HG03280 (cell line): ENCODE measurements at regions not wholly inside any gene's neighbourhood (a gene's known extent, or its start where the extent isn't known, plus 50 kb on each side); places are given as distances from the start of the nearest gene placed in this dataset.

ENCODE experiments used
- ATAC-seq: cut with Tn5 transposase; IDR thresholded peaks from one replicate; pipeline ENCODE4 v1.9.1; 2021; ENCODE audit warnings: mild to moderate bottlenecking, moderate library complexity; ENCODE audit not compliant: unreplicated experiment

DNA sequence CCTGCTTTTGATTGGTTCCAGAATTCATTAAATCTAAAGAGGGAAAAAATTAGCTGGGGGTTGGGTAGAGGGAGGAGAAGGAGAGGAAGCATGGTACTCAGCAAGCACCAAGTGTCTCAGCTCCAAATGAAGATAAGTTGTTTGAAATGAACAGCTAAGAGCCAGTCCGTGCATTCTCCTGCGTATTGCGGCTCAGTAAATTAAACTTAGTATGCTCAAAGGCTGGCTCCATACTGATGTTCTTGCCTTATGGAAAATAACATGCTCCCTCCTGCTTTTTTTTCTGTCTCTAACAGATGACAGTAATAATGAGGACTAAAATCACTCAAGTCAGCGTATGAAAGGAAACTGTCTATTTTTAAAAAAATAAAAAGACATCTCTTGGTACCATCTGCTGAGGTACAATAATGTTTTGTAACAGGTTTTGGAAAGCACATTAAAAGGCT lies 161.0 kb downstream of the SPATA31D1 start:
- ATAC-seq = no peak

DNA sequence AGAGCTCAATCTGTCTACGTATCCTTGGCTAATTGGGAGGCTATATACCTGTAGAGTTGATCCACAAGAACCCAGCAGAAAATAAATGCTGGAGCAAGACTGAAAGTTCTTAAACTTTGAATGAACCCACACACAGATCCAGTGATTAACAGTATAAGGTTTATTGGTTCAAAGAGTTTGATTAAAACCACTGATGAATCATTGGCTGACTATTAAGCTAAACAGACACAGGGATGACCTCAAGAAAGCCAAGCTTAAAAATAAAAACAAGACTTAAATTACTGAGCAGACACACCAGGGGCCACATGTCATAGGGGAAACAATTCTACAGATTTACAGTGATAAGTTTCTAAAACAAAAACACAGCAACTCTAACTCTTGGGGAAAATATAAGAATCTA lies 163.6 kb downstream of the SPATA31D1 start:
- no peak for ATAC-seq

DNA sequence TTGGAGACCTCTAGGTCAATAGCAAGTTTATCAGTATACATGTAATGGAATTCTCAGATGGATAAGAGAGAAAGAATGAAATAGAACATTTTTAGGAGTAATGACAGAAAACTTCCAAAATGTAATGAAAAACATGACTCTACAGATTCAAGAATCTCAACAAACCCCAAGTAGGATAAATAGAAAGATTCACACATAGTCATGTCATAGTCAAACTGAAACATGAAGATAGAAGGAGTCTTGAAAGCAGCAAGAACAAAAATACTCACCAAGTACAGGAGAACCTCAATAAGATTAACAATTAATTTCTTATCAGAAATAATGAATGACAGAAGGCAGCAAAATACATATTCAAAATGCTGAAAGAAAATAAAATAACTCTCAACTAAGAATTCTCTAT lies 164.5 kb downstream of the SPATA31D1 start:
- ATAC-seq = no peak

DNA sequence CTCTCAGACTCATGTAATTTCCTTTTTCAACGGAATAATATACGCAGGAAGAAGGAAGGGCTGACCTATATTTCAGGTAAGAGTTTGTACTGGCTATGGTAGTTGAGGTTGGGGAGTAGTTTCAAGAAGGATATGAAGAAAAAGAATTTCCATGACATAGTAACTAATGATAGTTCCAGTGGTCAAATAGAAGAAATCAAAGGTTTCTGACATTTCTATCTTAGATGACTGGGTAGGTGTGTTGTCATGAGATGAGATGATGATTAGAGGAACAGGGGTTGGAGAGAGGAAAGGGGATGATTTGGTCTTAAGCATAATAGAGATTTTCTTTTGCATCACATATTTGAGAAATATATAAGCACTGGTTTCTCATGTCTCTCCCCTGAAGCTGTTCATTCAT lies 166.0 kb downstream of the SPATA31D1 start:
- ATAC-seq = no peak

DNA sequence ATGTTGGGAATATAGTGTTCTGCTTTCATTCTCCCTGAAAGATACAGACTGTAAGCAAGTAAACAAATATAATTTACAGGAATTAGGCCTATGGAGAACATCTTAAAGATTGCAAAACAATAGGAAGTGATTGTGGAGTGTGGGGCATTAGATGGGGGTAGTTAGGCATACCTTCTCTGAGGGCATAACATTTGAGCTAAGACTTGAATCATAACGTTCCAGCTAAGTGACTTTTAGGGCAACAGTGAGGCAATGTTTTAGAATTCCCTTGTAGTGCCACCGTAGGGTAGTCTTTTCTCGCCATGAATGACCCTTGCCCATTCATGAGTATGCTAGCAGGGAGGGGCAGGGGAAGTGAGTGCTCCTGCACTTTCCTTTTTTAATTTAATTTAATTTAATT lies 173.3 kb downstream of the SPATA31D1 start:
- ATAC-seq = no peak

DNA sequence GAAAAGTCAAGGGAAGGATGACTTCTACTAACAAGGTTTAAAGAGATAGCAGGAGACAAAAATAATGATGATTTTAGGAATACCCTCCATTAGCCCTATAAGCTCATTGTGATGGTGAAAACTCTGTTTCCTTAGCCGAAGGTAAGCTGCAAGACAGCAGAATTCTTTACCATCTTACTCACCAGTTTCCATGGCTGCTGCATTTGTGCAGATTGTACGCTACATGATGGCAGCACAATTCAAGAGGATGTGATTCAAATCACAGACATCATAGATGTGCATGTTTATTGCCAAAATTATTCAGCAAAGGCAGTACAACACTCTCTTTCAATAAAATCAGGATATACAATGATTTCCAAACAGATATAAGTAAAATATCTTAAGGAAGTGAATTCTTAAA lies 175.6 kb downstream of the SPATA31D1 start:
- no peak for ATAC-seq

DNA sequence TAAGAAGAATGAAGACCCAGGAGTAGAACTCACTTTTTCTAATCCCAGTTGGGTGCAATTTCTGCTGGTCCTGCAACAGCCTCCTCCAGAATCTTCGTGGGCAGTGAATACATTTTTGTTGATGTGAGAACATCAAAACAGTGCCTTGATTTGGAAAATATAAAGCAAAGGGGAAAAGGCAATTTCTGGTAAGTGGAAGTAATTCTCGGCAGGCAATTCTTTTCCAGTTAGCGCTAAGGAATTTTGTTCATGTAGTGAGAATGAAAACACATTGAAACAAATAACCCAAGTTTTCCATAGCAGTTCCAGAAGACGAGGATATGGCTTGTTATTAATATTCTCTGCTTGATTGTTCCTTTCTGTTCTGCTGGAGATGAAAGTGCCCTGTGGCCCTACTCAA lies 178.7 kb downstream of the SPATA31D1 start:
- ATAC-seq = no peak

DNA sequence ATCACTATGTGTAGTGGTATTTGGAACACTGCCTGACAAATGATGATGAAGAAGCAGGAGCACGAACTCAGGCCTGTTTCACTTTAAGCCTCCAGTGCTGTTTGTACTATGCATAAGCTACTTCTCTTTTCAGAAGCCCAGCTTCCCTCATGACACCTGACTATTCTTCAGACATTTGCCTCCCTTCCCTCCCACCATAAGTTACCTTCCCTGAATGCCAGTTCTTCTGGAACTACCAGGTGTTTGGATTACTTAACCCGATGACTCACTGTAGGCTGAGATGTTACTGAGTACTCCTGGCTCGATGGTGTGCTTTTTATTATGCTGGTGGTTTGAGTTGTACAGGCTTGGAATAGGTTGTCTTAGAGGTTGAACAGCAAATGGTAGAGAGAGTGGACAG lies 180.0 kb downstream of the SPATA31D1 start:
- ATAC-seq = no peak

DNA sequence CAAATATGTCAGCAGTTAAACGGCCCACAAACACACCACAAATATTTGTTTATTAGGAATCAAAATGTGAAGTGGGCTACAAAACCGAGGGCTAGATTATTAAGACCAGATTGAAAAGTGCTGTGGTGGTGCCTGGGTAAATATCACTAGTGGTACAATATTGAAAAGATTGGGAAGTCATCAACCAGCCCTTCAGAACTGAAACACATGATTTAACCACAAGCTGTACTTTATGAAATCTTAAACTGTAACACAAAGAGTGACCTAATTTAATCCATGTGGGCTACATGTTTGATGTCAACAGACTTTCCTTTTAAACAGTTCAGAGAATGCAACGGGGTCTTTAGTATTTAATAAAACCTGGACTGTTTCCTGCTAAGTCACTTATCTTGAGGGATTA lies 182.3 kb downstream of the SPATA31D1 start:
- no peak for ATAC-seq

DNA sequence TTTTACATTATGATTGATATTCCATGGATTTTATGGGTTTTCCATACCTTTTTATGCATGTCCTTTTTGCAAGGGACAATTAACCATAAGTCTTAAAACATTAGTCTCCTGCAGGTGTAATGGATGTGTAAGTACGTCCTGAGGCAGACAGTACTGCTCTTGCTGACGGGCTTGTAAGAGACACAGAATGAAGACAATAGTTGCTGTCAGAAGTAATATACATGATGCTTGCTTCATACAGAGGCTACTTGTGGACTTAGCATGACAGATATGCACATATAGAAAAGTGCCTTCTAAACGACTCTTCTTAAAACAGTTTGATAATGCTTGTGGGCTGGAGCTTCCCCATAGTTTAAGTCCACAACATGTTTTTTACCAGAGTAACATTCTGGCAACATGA lies 182.7 kb downstream of the SPATA31D1 start:
- ATAC-seq = no peak

DNA sequence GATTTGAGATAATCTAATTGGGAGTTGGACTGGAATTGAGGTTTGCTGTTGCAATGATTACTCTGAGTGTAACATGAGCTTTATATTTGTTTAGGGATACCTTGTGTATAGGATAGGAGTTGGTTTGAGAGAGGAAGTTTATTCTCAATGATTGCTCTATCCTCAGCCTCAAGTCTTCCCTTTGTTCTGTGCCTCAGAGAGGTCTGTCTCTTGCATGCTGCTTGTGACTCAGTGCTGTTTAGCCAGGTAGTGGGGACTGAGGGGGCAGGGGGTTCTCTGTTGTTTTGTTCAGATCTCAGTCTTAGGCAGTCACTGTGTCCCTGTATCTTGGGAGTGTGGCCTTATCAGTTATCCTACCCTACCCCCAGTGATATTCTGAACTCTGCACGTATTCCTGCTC lies 192.1 kb downstream of the SPATA31D1 start:
- ATAC-seq = no peak

DNA sequence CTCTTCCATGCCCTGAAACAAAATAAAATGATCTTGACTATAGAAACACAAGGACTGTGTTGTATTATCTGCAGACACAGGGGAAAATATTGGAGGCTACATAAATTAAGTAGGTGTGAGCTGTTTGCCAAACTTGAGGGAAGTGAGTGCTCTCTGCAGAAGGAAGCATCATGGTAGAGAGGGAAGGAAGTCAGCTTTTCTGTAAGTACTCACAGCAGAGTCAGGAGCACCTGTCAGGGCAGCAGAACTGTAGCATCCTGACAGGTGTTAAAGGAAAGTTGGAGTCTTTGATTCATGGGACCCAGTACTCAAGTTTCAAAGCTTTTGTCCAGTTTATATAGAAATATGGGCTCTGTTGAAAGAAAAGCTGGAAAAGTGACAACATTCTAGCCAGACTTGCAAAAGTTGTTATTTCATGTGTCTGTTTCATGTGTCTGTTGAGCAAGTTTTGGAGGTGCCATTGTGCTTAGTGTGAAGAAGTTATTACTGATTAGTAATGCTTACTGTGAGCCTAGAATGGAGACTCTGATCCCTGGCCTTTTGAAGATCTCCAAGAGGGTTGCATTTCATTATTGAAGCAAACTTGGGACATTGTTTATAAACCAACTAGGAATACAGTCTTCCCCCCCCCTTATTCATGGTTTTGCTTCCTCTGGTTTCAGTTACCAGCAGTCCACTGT lies 194.7 kb downstream of the SPATA31D1 start:
- ATAC-seq = no peak

DNA sequence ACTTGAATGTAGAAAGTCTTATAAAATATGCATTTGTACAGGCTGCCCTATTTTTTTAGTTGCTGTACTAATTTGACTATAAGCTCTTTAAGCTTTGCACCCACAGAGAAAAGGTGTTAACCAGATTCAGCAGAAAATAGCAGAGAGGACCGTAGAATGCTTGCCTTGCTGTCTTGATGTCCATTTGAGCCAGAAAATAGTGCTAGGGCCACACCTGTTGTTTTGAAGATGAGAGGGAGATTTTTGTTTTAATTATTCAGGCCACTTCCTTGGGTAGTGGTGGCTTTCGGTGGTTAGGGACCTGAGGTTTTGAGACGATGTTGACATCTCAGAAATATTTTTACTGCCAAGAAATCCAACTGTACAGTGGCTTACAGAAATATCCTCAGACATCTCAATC lies 196.0 kb downstream of the SPATA31D1 start:
- no peak for ATAC-seq

DNA sequence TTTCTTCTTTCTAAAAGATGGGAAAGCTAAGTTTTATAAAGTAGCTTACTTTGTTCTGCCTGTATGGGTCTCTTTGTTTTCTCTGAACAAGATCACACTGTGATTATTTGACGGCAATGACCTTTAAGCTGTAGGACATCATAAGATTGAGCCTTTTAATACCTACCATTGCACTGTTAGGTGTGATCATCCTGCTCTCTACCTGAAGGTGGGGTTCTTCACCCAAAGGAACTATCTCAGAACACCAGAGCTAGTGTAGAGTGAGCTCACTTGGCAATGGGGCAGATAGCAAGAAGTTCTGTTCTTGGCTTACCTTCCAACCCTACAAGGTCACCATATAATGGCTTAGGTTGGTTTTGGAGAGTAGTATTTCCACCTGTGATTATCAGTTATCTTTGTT lies 200.2 kb downstream of the SPATA31D1 start:
- no peak for ATAC-seq

DNA sequence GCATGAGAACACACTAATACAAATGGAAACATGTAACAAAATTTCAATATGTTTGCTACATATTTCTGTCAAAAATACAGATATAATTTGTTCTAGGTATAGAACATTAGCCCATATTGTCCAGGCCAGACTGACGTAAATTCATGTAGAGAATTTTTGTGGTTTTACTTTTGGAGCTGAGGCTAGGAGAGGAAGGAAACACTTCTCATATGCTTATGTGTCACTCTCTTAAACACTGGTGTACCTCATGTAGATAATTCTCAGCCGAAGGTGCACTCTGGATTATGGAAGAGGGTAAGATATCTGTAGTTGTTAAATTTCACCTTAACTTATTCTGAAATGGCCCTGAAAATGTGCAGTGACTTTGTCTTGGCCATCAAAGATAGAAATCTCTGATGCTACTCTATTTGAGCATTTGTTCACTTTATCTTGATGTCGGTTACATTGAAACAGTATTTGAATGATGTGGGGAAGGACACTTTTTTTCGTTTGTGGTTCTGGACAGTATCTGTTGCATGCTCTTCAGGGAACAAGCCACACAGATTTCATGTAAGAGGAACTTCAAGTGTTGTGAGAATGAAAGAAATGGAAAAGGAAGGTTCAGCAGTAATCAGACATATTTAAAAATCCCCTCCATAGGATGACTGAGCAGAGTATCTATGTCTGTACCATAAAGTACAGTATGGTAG lies 202.7 kb downstream of the SPATA31D1 start:
- ATAC-seq = no peak

DNA sequence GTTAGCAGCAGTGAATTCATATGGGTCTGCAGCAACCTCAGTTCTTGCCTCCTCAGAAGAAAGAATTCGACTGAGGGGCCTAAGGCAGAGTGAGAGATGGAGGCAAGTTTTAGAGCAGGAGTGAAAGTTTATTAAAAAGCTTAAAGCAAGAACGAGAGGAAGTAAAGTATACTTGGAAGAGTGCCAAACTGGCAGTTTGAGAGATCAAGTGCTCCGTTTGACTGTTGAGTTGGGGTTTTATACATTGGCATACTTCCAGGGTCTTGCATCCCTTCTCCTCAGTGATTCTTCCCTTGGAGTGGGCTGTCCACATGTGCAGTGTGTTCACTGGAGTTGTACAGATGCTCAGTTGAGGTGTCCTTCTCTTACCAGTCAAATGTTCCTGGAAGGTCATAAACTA lies 203.6 kb downstream of the SPATA31D1 start:
- no peak for ATAC-seq

DNA sequence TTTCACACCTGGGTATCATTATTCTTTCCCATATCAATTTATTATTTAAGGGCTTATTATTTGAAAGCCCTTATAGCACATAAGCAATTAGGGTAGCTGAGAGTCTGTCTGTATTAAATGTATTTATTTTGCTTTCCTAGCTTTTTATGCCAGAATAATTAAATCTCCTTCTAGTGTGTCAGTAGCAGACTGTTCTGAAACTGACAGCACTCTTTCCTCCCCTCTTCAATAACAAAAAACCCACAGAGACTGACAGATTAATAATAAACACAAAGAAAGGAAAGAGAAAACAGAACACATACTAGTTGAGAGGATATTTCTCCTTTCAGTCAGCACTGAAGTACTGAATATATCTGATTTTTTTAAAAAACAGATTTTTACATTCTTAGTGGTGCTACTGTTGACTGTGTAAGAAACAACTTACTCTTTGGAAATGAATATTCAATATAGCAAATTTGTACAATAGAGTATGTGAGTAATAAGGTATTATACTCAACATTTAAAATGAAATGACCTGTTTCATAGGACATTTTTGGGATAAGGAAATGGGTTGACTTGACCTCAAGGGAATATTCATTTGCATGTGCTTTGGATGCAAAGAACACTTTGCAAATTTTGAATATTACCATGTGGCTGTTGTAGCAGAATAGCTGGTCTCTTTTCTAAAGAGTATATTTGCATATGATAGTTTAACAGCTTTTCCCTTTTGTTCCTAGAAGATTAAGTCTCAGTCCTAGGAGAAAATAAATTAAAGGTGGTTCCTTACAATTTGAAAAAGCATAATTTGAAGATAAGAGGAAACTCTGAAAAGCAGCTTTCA lies 208.3 kb downstream of the SPATA31D1 start:
- ATAC-seq = no peak

DNA sequence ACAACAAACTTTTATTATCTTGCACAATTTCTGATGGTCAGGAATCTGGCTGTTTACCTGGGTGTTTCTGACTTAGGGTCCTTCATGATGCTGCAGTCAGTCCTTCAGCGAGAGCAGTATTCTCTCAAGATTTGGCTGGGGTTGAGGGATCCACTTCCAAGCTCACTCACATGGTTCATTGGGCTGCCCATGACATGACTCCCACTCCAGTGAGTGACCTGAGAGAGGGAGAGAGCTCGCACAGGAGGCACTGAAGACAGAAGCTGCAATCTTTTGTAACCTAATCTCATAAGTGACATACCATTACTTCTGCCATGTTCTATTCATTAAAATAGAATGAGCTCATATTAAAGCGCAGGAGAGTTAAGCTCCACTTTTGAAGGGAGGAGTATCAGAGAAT lies 212.6 kb downstream of the SPATA31D1 start:
- ATAC-seq = no peak

DNA sequence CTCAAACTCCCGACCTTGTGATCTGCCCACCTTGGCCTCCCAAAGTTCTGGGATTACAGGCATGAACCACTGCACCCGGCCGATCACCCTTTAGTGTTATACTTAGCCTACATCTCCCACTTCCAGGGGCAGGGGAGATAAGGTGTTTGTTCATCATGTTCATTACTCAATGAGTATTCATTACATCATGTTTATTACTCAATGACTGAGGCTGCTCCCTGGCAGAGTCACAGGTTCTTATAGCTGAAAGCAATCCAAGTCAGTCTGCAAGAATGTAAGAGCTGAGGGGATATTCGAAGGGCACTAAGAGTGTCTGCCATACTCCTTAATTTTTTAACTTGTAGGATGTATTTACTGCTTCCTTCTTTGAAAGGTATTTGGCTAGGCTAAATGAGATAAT lies 214.2 kb downstream of the SPATA31D1 start:
- ATAC-seq = no peak

DNA sequence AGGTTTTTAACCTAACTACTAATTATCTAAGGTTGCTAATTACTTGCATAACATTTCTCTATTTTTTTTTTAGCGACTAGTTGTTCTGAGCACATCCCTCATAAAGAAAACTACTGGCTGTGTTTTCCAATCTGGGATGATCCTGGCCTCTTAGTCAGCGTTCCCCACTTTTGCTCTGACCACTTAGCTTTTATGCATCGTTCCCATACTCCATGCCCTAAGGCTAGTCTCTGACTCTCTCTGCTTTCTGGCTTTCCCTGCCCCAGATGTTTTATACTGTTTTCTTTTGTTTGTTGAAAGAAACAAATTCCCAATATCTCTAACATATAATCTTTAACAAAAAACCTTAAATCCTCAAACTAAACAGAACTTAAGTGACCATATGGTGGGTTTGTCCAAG lies 217.9 kb downstream of the SPATA31D1 start:
- no peak for ATAC-seq

DNA sequence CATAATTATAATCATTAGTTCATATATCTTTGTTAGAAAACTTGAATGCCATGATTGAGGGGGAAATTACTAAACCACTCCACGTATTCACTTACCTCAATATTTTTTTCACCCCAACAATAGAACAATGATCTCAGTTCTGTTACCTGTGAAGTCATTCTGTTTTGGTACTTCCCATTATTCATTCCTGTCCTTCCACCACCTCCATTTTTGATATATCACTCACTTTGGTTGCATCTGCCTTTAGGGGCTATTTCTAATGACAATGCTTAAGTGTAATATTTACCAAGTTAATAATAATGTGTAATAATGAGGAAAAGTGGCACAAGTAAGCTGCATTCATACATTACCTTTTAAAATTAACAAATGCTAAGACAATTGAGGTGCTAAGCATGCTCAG lies 218.4 kb downstream of the SPATA31D1 start:
- no peak for ATAC-seq
